GM18858 (cell line): ENCODE measurements at regions not wholly inside any gene's neighbourhood (a gene's known extent, or its start where the extent isn't known, plus 50 kb on each side); places are given as distances from the start of the nearest gene placed in this dataset.
"Not testable (repeated sequence)": the region's sequence is repeated elsewhere in the genome, so short reads cannot be mapped to it uniquely, and the experiment has no call there.

Experiments used
- ATAC-seq: cut with Tn5 transposase; IDR thresholded peaks from one replicate; pipeline ENCODE4 v1.9.1; 2021; ENCODE audit not compliant: unreplicated experiment

GRCh38 chr10:55766212-55766611, 594.8 kb downstream of the ZWINT start:
- ATAC-seq, result no peak

GRCh38 chr10:55750458-55750857, 610.6 kb downstream of the ZWINT start:
- no peak for ATAC-seq

GRCh38 chr10:55747244-55747643, 613.8 kb downstream of the ZWINT start:
- ATAC-seq, result no peak

- ATAC-seq, result no peak
These were observed 615.1 kb downstream of the ZWINT start for GRCh38 chr10:55746002-55746401.

- ATAC-seq, result no peak
These were observed 618.6 kb downstream of the ZWINT start for GRCh38 chr10:55742487-55742886.

GRCh38 chr10:55740767-55741166, 620.3 kb downstream of the ZWINT start:
- ATAC-seq, result peak; percentile 46

- no peak for ATAC-seq
These were observed 620.9 kb downstream of the ZWINT start for GRCh38 chr10:55740110-55740509.

- ATAC-seq, result no peak
These were observed 626.9 kb downstream of the ZWINT start for GRCh38 chr10:55734112-55734511.

GRCh38 chr10:55704950-55705349, 656.1 kb downstream of the ZWINT start:
- no peak for ATAC-seq

- ATAC-seq, result peak; percentile 53
These were observed 692.6 kb downstream of the ZWINT start for GRCh38 chr10:55668326-55668922.

- ATAC-seq, result no peak
These were observed 707.5 kb downstream of the ZWINT start for GRCh38 chr10:55653531-55653930.

GRCh38 chr10:55641601-55642000, 719.5 kb downstream of the ZWINT start:
- ATAC-seq, result peak; percentile 75

GRCh38 chr10:55631071-55631654, 729.9 kb downstream of the ZWINT start:
- ATAC-seq, result peak; percentile 90

GRCh38 chr10:55630491-55631056, 730.5 kb downstream of the ZWINT start:
- no peak for ATAC-seq

GRCh38 chr10:55629793-55630490, 731.1 kb downstream of the ZWINT start:
- no peak for ATAC-seq

GRCh38 chr10:55628260-55628701, 732.8 kb downstream of the ZWINT start:
- ATAC-seq, result no peak

GRCh38 chr10:55627501-55628051, 733.5 kb downstream of the ZWINT start:
- ATAC-seq, result no peak

GRCh38 chr10:55601690-55602478, 759.2 kb downstream of the ZWINT start:
- ATAC-seq, result not testable (repeated sequence)

GRCh38 chr10:55551603-55552002, 750.6 kb upstream of the PCDH15 start:
- ATAC-seq, result no peak

- ATAC-seq, result no peak
These were observed 749.2 kb upstream of the PCDH15 start for GRCh38 chr10:55550236-55550635.

GRCh38 chr10:55537497-55537896, 736.5 kb upstream of the PCDH15 start:
- not testable (repeated sequence) for ATAC-seq
